GM12892 (cell line): ENCODE measurements at regions not wholly inside any gene's neighbourhood (a gene's known extent, or its start where the extent isn't known, plus 50 kb on each side); places are given as distances from the start of the nearest gene placed in this dataset.

ENCODE experiments used
- POLR2A ChIP-seq: IDR thresholded peaks from 2 replicates; pipeline ENCODE4 v1.6.1; 2011; ENCODE audit warnings: low read depth, low read length, control low read depth
- TAF1 ChIP-seq: IDR thresholded peaks from 2 replicates; pipeline ENCODE4 v1.6.1; 2011; ENCODE audit warnings: low read depth, mild to moderate bottlenecking, control low read depth, low read length, borderline replicate concordance

GRCh38 chr11:130634186-130634585, 185.7 kb downstream of the ADAMTS15 start:
- TF ChIP-seq POLR2A (no peak), TAF1 (no peak)
